HepG2 (cell line): ENCODE measurements at regions not wholly inside any gene's neighbourhood (a gene's known extent, or its start where the extent isn't known, plus 50 kb on each side); places are given as distances from the start of the nearest gene placed in this dataset.

Experiments used
- SNAI1 ChIP-seq: sonication (generic); formaldehyde crosslinking; IDR thresholded peaks from 2 replicates; pipeline ENCODE4 v1.5.0; 2020; ENCODE audit warnings: mild to moderate bottlenecking, missing genetic modification reagents, borderline replicate concordance
- SOX5 ChIP-seq: IDR thresholded peaks from 2 replicates; pipeline ENCODE4 v1.6.1; 2016; ENCODE audit warnings: borderline replicate concordance
- SOX6 ChIP-seq, 2 experiments: fragments of 450-650 bp in 1 of 2; sonication (generic) in 1 of 2; formaldehyde crosslinking in 1 of 2; IDR thresholded peaks; 2 replicates each; pipeline versions ENCODE4 v1.4.0 to v1.6.1; 2017 to 2020; ENCODE audit warnings: antibody characterized with exemption in 1 of 2, mild to moderate bottlenecking in 1 of 2, missing genetic modification reagents in 1 of 2
- YEATS4 ChIP-seq: sonication (generic); formaldehyde crosslinking; IDR thresholded peaks from 2 replicates; pipeline ENCODE4 v1.4.0; 2020; ENCODE audit warnings: missing genetic modification reagents, borderline replicate concordance
- ZNF251 ChIP-seq: sonication (generic); formaldehyde crosslinking; IDR thresholded peaks from 2 replicates; pipeline ENCODE4 v1.9.0; 2021; ENCODE audit warnings: mild to moderate bottlenecking, missing genetic modification reagents
- ZNF788 ChIP-seq: sonication (generic); formaldehyde crosslinking; IDR thresholded peaks from 2 replicates; pipeline ENCODE4 v1.5.0; 2020; ENCODE audit warnings: mild to moderate bottlenecking, missing genetic modification reagents, borderline replicate concordance
- ZNF883 ChIP-seq: sonication (generic); formaldehyde crosslinking; IDR thresholded peaks from 2 replicates; pipeline ENCODE4 v1.5.1; 2020; ENCODE audit warnings: mild to moderate bottlenecking, missing genetic modification reagents; ENCODE audit errors: not compliant biosample characterization
- ZSCAN21 ChIP-seq: sonication (generic); formaldehyde crosslinking; IDR thresholded peaks from 2 replicates; pipeline ENCODE4 v1.8.0; 2022; ENCODE audit warnings: mild to moderate bottlenecking, missing genetic modification reagents, moderate library complexity, borderline replicate concordance
- TF ChIP-seq, protein P1 (sequence below): sonication (generic); formaldehyde crosslinking; IDR thresholded peaks from 2 replicates; pipeline ENCODE4 v1.8.0; 2022; ENCODE audit warnings: mild to moderate bottlenecking, missing genetic modification reagents; ENCODE audit not compliant: insufficient replicate concordance
- TF ChIP-seq, protein P2 (sequence below): sonication (generic); formaldehyde crosslinking; IDR thresholded peaks from 2 replicates; pipeline ENCODE4 v1.5.0; 2020; ENCODE audit warnings: mild to moderate bottlenecking, missing genetic modification reagents, borderline replicate concordance
- TF ChIP-seq, protein P3 (sequence below): sonication (generic); IDR thresholded peaks from 2 replicates; pipeline ENCODE4 v1.6.1; 2016; ENCODE audit warnings: low read depth, borderline replicate concordance

DNA sequence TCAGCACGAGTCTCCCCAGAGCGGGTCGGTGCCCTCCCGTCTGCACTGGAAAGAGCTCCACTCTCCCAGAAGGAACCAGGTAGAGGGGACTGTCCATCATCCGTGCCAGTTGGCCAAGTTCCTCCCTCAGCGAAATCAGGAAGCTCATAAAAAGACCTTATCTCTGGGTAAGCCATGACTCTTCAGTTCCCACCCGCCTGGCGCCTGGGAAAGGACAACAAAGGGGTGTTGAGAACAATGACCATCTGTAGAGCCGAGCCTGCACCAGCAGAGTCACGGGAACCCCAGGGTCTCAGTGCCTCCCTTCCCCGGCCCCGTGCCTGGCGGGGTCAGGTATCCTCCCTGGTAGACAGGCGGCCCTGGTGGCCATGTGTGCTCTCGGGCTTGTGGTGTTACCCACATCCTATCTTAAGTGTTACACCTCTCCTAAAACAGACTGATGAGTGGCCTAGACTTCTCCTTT, 190.7 kb downstream of the AXIN2 start (continued):
- TF ChIP-seq, protein P1, sequence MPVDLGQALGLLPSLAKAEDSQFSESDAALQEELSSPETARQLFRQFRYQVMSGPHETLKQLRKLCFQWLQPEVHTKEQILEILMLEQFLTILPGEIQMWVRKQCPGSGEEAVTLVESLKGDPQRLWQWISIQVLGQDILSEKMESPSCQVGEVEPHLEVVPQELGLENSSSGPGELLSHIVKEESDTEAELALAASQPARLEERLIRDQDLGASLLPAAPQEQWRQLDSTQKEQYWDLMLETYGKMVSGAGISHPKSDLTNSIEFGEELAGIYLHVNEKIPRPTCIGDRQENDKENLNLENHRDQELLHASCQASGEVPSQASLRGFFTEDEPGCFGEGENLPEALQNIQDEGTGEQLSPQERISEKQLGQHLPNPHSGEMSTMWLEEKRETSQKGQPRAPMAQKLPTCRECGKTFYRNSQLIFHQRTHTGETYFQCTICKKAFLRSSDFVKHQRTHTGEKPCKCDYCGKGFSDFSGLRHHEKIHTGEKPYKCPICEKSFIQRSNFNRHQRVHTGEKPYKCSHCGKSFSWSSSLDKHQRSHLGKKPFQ (CRISPR knock-in tag) = no peak
- TF ChIP-seq YEATS4 (CRISPR knock-in tag) (no peak), ZSCAN21 (no peak), ZNF788 (CRISPR knock-in tag) (no peak), SOX5 (CRISPR knock-in tag) (peak; percentile 91), SOX6 (IDR thresholded peaks at IDR 0.05) (no peak), SOX6 (CRISPR knock-in tag; IDR thresholded peaks at IDR 0.05) (peak; percentile 48; the same call in 1 of the 2 replicates), ZNF251 (CRISPR knock-in tag) (no peak), SNAI1 (CRISPR knock-in tag) (no peak), ZNF883 (CRISPR knock-in tag) (no peak)
- TF ChIP-seq, protein P2, sequence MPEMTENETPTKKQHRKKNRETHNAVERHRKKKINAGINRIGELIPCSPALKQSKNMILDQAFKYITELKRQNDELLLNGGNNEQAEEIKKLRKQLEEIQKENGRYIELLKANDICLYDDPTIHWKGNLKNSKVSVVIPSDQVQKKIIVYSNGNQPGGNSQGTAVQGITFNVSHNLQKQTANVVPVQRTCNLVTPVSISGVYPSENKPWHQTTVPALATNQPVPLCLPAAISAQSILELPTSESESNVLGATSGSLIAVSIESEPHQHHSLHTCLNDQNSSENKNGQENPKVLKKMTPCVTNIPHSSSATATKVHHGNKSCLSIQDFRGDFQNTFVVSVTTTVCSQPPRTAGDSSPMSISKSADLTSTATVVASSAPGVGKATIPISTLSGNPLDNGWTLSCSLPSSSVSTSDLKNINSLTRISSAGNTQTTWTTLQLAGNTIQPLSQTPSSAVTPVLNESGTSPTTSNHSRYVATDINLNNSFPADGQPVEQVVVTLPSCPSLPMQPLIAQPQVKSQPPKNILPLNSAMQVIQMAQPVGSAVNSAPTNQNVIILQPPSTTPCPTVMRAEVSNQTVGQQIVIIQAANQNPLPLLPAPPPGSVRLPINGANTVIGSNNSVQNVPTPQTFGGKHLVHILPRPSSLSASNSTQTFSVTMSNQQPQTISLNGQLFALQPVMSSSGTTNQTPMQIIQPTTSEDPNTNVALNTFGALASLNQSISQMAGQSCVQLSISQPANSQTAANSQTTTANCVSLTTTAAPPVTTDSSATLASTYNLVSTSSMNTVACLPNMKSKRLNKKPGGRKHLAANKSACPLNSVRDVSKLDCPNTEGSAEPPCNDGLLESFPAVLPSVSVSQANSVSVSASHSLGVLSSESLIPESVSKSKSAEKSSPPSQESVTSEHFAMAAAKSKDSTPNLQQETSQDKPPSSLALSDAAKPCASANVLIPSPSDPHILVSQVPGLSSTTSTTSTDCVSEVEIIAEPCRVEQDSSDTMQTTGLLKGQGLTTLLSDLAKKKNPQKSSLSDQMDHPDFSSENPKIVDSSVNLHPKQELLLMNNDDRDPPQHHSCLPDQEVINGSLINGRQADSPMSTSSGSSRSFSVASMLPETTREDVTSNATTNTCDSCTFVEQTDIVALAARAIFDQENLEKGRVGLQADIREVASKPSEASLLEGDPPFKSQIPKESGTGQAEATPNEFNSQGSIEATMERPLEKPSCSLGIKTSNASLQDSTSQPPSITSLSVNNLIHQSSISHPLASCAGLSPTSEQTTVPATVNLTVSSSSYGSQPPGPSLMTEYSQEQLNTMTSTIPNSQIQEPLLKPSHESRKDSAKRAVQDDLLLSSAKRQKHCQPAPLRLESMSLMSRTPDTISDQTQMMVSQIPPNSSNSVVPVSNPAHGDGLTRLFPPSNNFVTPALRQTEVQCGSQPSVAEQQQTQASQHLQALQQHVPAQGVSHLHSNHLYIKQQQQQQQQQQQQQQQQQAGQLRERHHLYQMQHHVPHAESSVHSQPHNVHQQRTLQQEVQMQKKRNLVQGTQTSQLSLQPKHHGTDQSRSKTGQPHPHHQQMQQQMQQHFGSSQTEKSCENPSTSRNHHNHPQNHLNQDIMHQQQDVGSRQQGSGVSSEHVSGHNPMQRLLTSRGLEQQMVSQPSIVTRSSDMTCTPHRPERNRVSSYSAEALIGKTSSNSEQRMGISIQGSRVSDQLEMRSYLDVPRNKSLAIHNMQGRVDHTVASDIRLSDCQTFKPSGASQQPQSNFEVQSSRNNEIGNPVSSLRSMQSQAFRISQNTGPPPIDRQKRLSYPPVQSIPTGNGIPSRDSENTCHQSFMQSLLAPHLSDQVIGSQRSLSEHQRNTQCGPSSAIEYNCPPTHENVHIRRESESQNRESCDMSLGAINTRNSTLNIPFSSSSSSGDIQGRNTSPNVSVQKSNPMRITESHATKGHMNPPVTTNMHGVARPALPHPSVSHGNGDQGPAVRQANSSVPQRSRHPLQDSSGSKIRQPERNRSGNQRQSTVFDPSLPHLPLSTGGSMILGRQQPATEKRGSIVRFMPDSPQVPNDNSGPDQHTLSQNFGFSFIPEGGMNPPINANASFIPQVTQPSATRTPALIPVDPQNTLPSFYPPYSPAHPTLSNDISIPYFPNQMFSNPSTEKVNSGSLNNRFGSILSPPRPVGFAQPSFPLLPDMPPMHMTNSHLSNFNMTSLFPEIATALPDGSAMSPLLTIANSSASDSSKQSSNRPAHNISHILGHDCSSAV (CRISPR knock-in tag) = no peak
- TF ChIP-seq, protein P3, sequence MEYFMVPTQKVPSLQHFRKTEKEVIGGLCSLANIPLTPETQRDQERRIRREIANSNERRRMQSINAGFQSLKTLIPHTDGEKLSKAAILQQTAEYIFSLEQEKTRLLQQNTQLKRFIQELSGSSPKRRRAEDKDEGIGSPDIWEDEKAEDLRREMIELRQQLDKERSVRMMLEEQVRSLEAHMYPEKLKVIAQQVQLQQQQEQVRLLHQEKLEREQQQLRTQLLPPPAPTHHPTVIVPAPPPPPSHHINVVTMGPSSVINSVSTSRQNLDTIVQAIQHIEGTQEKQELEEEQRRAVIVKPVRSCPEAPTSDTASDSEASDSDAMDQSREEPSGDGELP = peak; percentile 22; the same call in 1 of the 2 replicates
